K562 (cell line): ENCODE measurements at regions not wholly inside any gene's neighbourhood (a gene's known extent, or its start where the extent isn't known, plus 50 kb on each side); places are given as distances from the start of the nearest gene placed in this dataset.

Experiments
- ATAC-seq: fragments of 200-7000 bp; cut with Tn5 transposase; 3 replicates; pipeline ENCODE4 v1.9.1; 2020; ENCODE audit warnings: moderate library complexity
- BruUV-seq: library from RNA; stranded (reverse); fragments of 400-500 nt; replicated peaks from 2 replicates; lab custom pipeline; 2021; lab: Mats Ljungman, UMichigan
- CTCF ChIA-PET: fragments of 300-600 bp; formaldehyde crosslinking; extraction: SDS; loops from one replicate; lab custom pipeline; 2021; ENCODE audit warnings: low intra/inter-chr PET ratio; lab: Yijun Ruan, JAX
- POLR2A ChIA-PET: fragments of 300-600, 350-650 bp; sonication (Branson Sonifier 250); formaldehyde crosslinking; extraction: SDS; loops from one replicate; lab custom pipeline; 2021; ENCODE audit warnings: antibody characterized with exemption, inconsistent platforms; lab: Yijun Ruan, JAX
- DNase-seq, 4 experiments: peaks; one replicate each; pipeline versions ENCODE4 v3.0.0 to v3.0.0-alpha.2; 2011 to 2018; ENCODE audit warnings: low spot score in 3 of 4, mixed read lengths in 3 of 4; ENCODE audit errors: extremely low read depth in 1 of 4
- FAIRE-seq: peaks from 2 replicates; lab custom pipeline; 2011; peaks lifted over from hg19 to GRCh38; lab: Jason Lieb, UNC
- H2AFZ ChIP-seq: 2 replicates; pipeline ENCODE4 v1.6.0; 2011; ENCODE audit warnings: low read depth, low read length, control low read depth, inconsistent platforms
- H3K27ac ChIP-seq: fragments of 200-600 bp; 3 replicates; pipeline ENCODE4 v1.8.0; 2011; ENCODE audit warnings: low read depth, mild to moderate bottlenecking, control low read depth, inconsistent platforms, low read length, moderate library complexity, mixed read lengths; ENCODE audit errors: extremely low read depth
- H3K27me3 ChIP-seq, 2 experiments: fragments of 300-600 bp in 1 of 2; 2 replicates in 1 of 2; 3 replicates in 1 of 2; pipeline versions ENCODE4 v1.6.0 to v1.8.0; 2011; ENCODE audit warnings: inconsistent platforms in 2 of 2, low read length in 2 of 2, mild to moderate bottlenecking in 1 of 2, mixed read lengths in 1 of 2, moderate library complexity in 1 of 2; ENCODE audit not compliant: control insufficient read depth in 2 of 2, insufficient read depth in 2 of 2
- H3K36me3 ChIP-seq: fragments of 300-600 bp; 3 replicates; pipeline ENCODE4 v1.8.0; 2011; ENCODE audit warnings: mild to moderate bottlenecking, low read length, inconsistent platforms; ENCODE audit not compliant: control insufficient read depth, insufficient read depth
- H3K4me1 ChIP-seq, 2 experiments: fragments of 200-600 bp in 1 of 2; replicated peaks in 1 of 2; 2 replicates in 1 of 2; 3 replicates in 1 of 2; pipeline versions ENCODE4 v1.5.1 to v1.8.0; 2011; ENCODE audit warnings: inconsistent platforms in 2 of 2, low read length in 2 of 2, mild to moderate bottlenecking in 1 of 2, mixed read lengths in 1 of 2, moderate library complexity in 1 of 2; ENCODE audit not compliant: control insufficient read depth in 2 of 2, insufficient read depth in 2 of 2
- H3K4me2 ChIP-seq: 2 replicates; pipeline ENCODE4 v1.6.1; 2011; ENCODE audit warnings: low read length, control low read depth, inconsistent platforms, mixed read lengths; ENCODE audit not compliant: insufficient read depth
- H3K4me3 ChIP-seq: fragments of 200-600 bp; sonication (generic), shearing (Covaris generic); 2 replicates; pipeline ENCODE4 v1.5.1; 2016; ENCODE audit warnings: control low read depth, inconsistent platforms
- H3K79me2 ChIP-seq: fragments of 200-600 bp; 3 replicates; pipeline ENCODE4 v1.8.0; 2011; ENCODE audit warnings: low read length, inconsistent platforms; ENCODE audit not compliant: control insufficient read depth, insufficient read depth
- H3K9ac ChIP-seq, 2 experiments: 2 replicates each; pipeline versions ENCODE4 v1.6.0 to v1.6.1; 2011; ENCODE audit warnings: low read depth in 2 of 2, low read length in 2 of 2, control low read depth in 1 of 2, inconsistent platforms in 1 of 2, mild to moderate bottlenecking in 1 of 2, mixed read lengths in 1 of 2; ENCODE audit not compliant: insufficient read depth in 1 of 2
- H3K9me1 ChIP-seq: one replicate; pipeline ENCODE4 v1.6.0; 2011; ENCODE audit warnings: inconsistent platforms, mild to moderate bottlenecking, low read length, moderate library complexity; ENCODE audit not compliant: control insufficient read depth, insufficient read depth
- H3K9me3 ChIP-seq: replicated peaks from 2 replicates; pipeline ENCODE4 v1.5.1; 2011; ENCODE audit warnings: low read depth, low read length, inconsistent platforms; ENCODE audit not compliant: control insufficient read depth, insufficient read depth
- H4K20me1 ChIP-seq: replicated peaks from 2 replicates; pipeline ENCODE4 v1.6.1; 2011; ENCODE audit warnings: low read length, inconsistent platforms, mixed read lengths; ENCODE audit not compliant: control insufficient read depth, insufficient read depth
- BRF2 ChIP-seq: IDR thresholded peaks from 3 replicates; pipeline ENCODE4 v1.6.1; 2011; ENCODE audit warnings: borderline replicate concordance, mild to moderate bottlenecking; ENCODE audit not compliant: insufficient read length, insufficient read depth
- EZH2 ChIP-seq: IDR thresholded peaks from 2 replicates; pipeline ENCODE4 v1.6.1; 2012; ENCODE audit warnings: low read depth, mild to moderate bottlenecking, inconsistent platforms, low read length, borderline replicate concordance
- FOXA1 ChIP-seq: fragments of 450-650 bp; IDR thresholded peaks from 2 replicates; pipeline ENCODE4 v1.6.1; 2016; ENCODE audit warnings: mild to moderate bottlenecking, borderline replicate concordance
- FUS ChIP-seq: fragments of 200-400 bp; formaldehyde crosslinking; optimal IDR thresholded peaks from 2 replicates; pipeline ENCODE3; 2017; ENCODE audit warnings: low read depth, low read length
- HDAC6 ChIP-seq: IDR thresholded peaks from 2 replicates; pipeline ENCODE4 v1.6.1; 2012; ENCODE audit warnings: low read depth, mild to moderate bottlenecking, control low read depth, inconsistent platforms, low read length, moderate library complexity
- L3MBTL2 ChIP-seq: fragments of 450-650 bp; IDR thresholded peaks from 2 replicates; pipeline ENCODE4 v1.6.1; 2016; ENCODE audit warnings: mild to moderate bottlenecking, moderate library complexity
- MCM7 ChIP-seq, 2 experiments: fragments of 450-650 bp; IDR thresholded peaks; 2 replicates each; pipeline ENCODE4 v1.6.1; 2016 to 2018
- MTF1 ChIP-seq: fragments of 250-450 bp; sonication (Bioruptor Pico); IDR thresholded peaks from 2 replicates; pipeline ENCODE4 v1.9.0; 2021; ENCODE audit warnings: moderate library complexity, mild to moderate bottlenecking, inconsistent platforms, borderline replicate concordance
- NFIX ChIP-seq: fragments of 250-450 bp; sonication (Bioruptor Pico); IDR thresholded peaks from 2 replicates; pipeline ENCODE4 v1.4.0; 2020; ENCODE audit warnings: low read depth, mild to moderate bottlenecking, moderate library complexity
- RBM15 ChIP-seq: fragments of 200-400 bp; formaldehyde crosslinking; IDR thresholded peaks from 2 replicates; pipeline ENCODE4 v1.6.1; 2018; ENCODE audit warnings: mild to moderate bottlenecking, low read length, moderate library complexity; ENCODE audit not compliant: insufficient read depth
- RCOR1 ChIP-seq, 2 experiments: IDR thresholded peaks; 2 replicates each; pipeline ENCODE4 v1.6.1; 2012; ENCODE audit warnings: low read depth in 2 of 2, low read length in 2 of 2, borderline replicate concordance in 1 of 2, improper control_type of control experiment in 1 of 2
- ZFP91 ChIP-seq: sonication (generic); formaldehyde crosslinking; IDR thresholded peaks from 2 replicates; pipeline ENCODE4 v1.8.0; 2022; ENCODE audit warnings: mild to moderate bottlenecking, missing genetic modification reagents
- ZHX1 ChIP-seq: fragments of 150-350 bp; conservative IDR thresholded peaks from 2 replicates; pipeline ENCODE4 v1.6.1; 2014; ENCODE audit warnings: low read length
- ZNF165 ChIP-seq: fragments of 250-450 bp; sonication (Bioruptor Pico); IDR thresholded peaks from 2 replicates; pipeline ENCODE4 v1.4.0; 2020; ENCODE audit warnings: borderline replicate concordance
- ZNF239 ChIP-seq: fragments of 250-450 bp; sonication (Bioruptor Pico); IDR thresholded peaks from 2 replicates; pipeline ENCODE4 v1.4.0; 2020; ENCODE audit warnings: mild to moderate bottlenecking
- ZNF512 ChIP-seq: IDR thresholded peaks from 2 replicates; pipeline ENCODE4 v1.6.1; 2016; ENCODE audit warnings: missing genetic modification characterization, missing compliant biosample characterization
- WGBS: fragments of 100-300 bp; shearing (Covaris generic); methylation state at CpG from one replicate; pipeline ENCODE4 v1.1.6; 2016; ENCODE audit warnings: low coverage, mixed read lengths; ENCODE audit not compliant: insufficient coverage; ENCODE audit errors: missing lambda C conversion rate; 5-methylcytosine and 5-hydroxymethylcytosine counted together
- in situ Hi-C: fragments of 300-500 bp; cut with MboI; formaldehyde crosslinking; loops from 4 replicates; pipeline ENCODE4 v1.15.0; 2018; ENCODE audit warnings: inconsistent platforms, mixed read lengths
- intact Hi-C: fragments of 100-400 bp; cut with micrococcal nuclease; formaldehyde crosslinking; loops from 2 replicates; pipeline ENCODE4 v1.14.2; 2022

- no peak overlapping the region for H3K27ac ChIP-seq
- H3K9ac ChIP-seq: no peak overlapping the region
- no peaks in the 10 kb centered on the region for H3K4me1 ChIP-seq
- peaks cover 0 to 4% of the 10 kb centered on the region in 2 experiments; a peak in 1 of 5 replicates for H3K27me3 ChIP-seq
- DNase-seq: no peak
- H3K4me3 ChIP-seq: no peak overlapping the region
- under 1% methylated on average over 6 of the region's 6 CpGs for WGBS
- in situ Hi-C loops: no loop called here
- no peaks in the 10 kb centered on the region for H3K36me3 ChIP-seq
- H4K20me1 ChIP-seq: no peaks in the 10 kb centered on the region
- no TSS peak for BruUV-seq
- no peak overlapping the region for H2AFZ ChIP-seq
- H3K79me2 ChIP-seq: no peaks in the 10 kb centered on the region
- no peaks in the 10 kb centered on the region for H3K9me3 ChIP-seq
- intact Hi-C loops: no loop called here
- H3K4me2 ChIP-seq: no peak overlapping the region
- FAIRE-seq: no peak
- H3K9me1 ChIP-seq: no peaks in the 10 kb centered on the region
- ATAC-seq: no peak
- ChIA-PET POLR2A (interaction anchor here (0.6 to 1.3 kb wide), 3 partner anchors 11 to 43 kb away, joined by 3 read pairs; no protein-coding TSS in a partner anchor), CTCF (no interaction called here)
- TF ChIP-seq ZNF239: no peak
- no peak for TF ChIP-seq ZNF165 (CRISPR knock-in tag)
- TF ChIP-seq MTF1 (CRISPR knock-in tag): no peak
- TF ChIP-seq FOXA1: no peak
- no peak for TF ChIP-seq ZHX1
- no peak for TF ChIP-seq HDAC6
- TF ChIP-seq L3MBTL2: no peak
- TF ChIP-seq EZH2: no peak
- no peak for TF ChIP-seq ZFP91 (CRISPR knock-in tag)
- no peak for TF ChIP-seq NFIX
- TF ChIP-seq RCOR1 (IDR thresholded peaks at IDR 0.05; ENCODE audit: borderline replicate concordance in 1 of 2, low read depth in 2 of 2, low read length in 2 of 2): no peak
- no peak for TF ChIP-seq FUS
- no peak for TF ChIP-seq RBM15
- TF ChIP-seq MCM7 (IDR thresholded peaks at IDR 0.05): no peak
- no peak for TF ChIP-seq ZNF512 (tag)
- TF ChIP-seq BRF2: no peak
These were observed 245.7 kb downstream of the MTX2 start for GRCh38 chr2:176514805-176515500.
